Heart right ventricle (tissue), 16 donors: ENCODE measurements at regions not wholly inside any gene's neighbourhood (a gene's known extent, or its start where the extent isn't known, plus 50 kb on each side); places are given as distances from the start of the nearest gene placed in this dataset.
"Not testable (repeated sequence)": the region's sequence is repeated elsewhere in the genome, so short reads cannot be mapped to it uniquely, and the experiment has no call there.

Experiments used
- ATAC-seq, 8 donors: fragments of 200-7000 bp; cut with Tn5 transposase; one replicate each; pipeline ENCODE4 v1.9.1; 2020; ENCODE audit warnings: mild to moderate bottlenecking in 8 of 8, moderate library complexity in 8 of 8, moderate number of reproducible peaks in 1 of 8
- DNase-seq, 2 donors: peaks; one replicate each; pipeline ENCODE4 v3.0.0-alpha.2; 2020
- H3K27ac ChIP-seq, 10 donors: fragments of 200-600 bp; sonication (generic) in 2 of 10; one replicate each; pipeline versions ENCODE4 v1.5.0 to v1.8.0; 2020 to 2022; ENCODE audit warnings: mild to moderate bottlenecking in 3 of 10
- H3K27me3 ChIP-seq, 7 donors: fragments of 200-600 bp; one replicate each; pipeline ENCODE4 v1.8.0; 2021 to 2022; ENCODE audit warnings: mild to moderate bottlenecking in 2 of 7
- H3K36me3 ChIP-seq, 9 donors: fragments of 200-600 bp; sonication (generic) in 1 of 9; one replicate each; pipeline versions ENCODE4 v1.5.0 to v1.8.0; 2020 to 2022; ENCODE audit warnings: mild to moderate bottlenecking in 2 of 9
- H3K4me1 ChIP-seq, 9 donors: fragments of 200-600 bp; sonication (generic) in 1 of 9; one replicate each; pipeline versions ENCODE4 v1.5.0 to v1.8.0; 2020 to 2022; ENCODE audit warnings: mild to moderate bottlenecking in 4 of 9
- H3K4me3 ChIP-seq, 10 donors: fragments of 200-600 bp; sonication (generic) in 2 of 10; one replicate each; pipeline versions ENCODE4 v1.5.0 to v1.8.0; 2020 to 2022; ENCODE audit warnings: mild to moderate bottlenecking in 7 of 10, moderate library complexity in 2 of 10
- H3K9me3 ChIP-seq, 11 donors: fragments of 200-600 bp in 10 of 11; sonication (generic) in 2 of 11; one replicate each; pipeline versions ENCODE4 v1.5.0 to v1.8.0; 2013 to 2022; ENCODE audit warnings: mild to moderate bottlenecking in 2 of 11, control low read depth in 1 of 11, moderate library complexity in 1 of 11
- CTCF ChIP-seq, 9 donors: fragments of 200-600 bp; sonication (generic) in 2 of 9; IDR thresholded peaks; one replicate each; pipeline versions ENCODE4 v1.5.0 to v1.8.0; 2021 to 2022; ENCODE audit warnings: antibody characterized with exemption in 9 of 9, mild to moderate bottlenecking in 5 of 9, moderate library complexity in 1 of 9
- WGBS, 2 donors: extraction: QIAGEN DNeasy Blood & Tissue Kit; methylation state at CpG; one replicate each; pipeline ENCODE4 v1.1.7; 2013; ENCODE audit warnings: inconsistent platforms in 1 of 2; 5-methylcytosine and 5-hydroxymethylcytosine counted together
- intact Hi-C, 10 donors: fragments of 100-400 bp; cut with DNase I; formaldehyde crosslinking; loops; one replicate each; pipeline versions ENCODE4 v1.11.1 to v1.14.2; 2022
- donor health status: Arrhythmogenic right ventricular cardiomyopathy.
- donor health status: ischemic (EF 13 %, LVEDD 7.1; RV severe dilation, severe dysfunction).
- donor health status: healthy with polysubstance abuse.
- donor health status: DM: no; HTN: yes; CAD: no.
- donor health status: DM: no; HTN: no; CAD: no.
- donor health status: ischemic (EF 25% LVEDD 6.9; RV normal size, moderate dysfunction).
- donor health status: ischemic (EF 25% LVEDD 5.7; RV mildly dilated, moderate dysfunction).
- donor health status: healthy.
- donor health status: DM: yes; HTN: yes; CAD: no.
- donor health status: Ischemic cardiomyopathy.
- donor health status: ischemic (EF 35%, LVEDD 5.7; RV mildly dilated, moderate dysfunction).
- donor health status: nonischemic (EF 11% LVEDD 7.7; RV severe dilation, severe dysfunction).
- donor health status: DM: yes; HTN: yes; CAD: no.
- donor health status: PGD.
- donor health status: ischemic (EF 29% LVEDD 5.4; RV normal size, mild dysfunction).
- donor health status: nonischemic (EF 23%, LVEDD 6.1; RV moderate dilation, normal function).

GRCh38 chr2:7693246-7694075, 776.2 kb downstream of the RNF144A start:
- no peaks in the 10 kb centered on the region for H3K36me3 ChIP-seq
- intact Hi-C loops = no loop called here
- WGBS, 2 donors = 77 to 86% methylated on average over 9 of the region's 9 CpGs
- no peaks in the 10 kb centered on the region for H3K9me3 ChIP-seq
- H3K4me3 ChIP-seq = no peak overlapping the region
- H3K27me3 ChIP-seq = peaks cover 0 to 6% (median 0%) of the 10 kb centered on the region in 7 donors
- no peak for TF ChIP-seq CTCF (IDR thresholded peaks at IDR 0.05)
- no peak for DNase-seq
- no peak for ATAC-seq
- H3K27ac ChIP-seq = no peak overlapping the region
- no peaks in the 10 kb centered on the region for H3K4me1 ChIP-seq

- intact Hi-C loops = no loop called here
- ATAC-seq (no peak), DNase-seq (no peak)
- 80 to 84% methylated on average over 12 of the region's 12 CpGs for WGBS, 2 donors
- Histone ChIP-seq H3K27ac (no peak overlapping the region), H3K4me1 (no peaks in the 10 kb centered on the region), H3K4me3 (no peak overlapping the region), H3K9me3 (no peaks in the 10 kb centered on the region), H3K27me3 (peaks cover 0 to 6% (median 0%) of the 10 kb centered on the region in 7 donors), H3K36me3 (no peaks in the 10 kb centered on the region)
- no peak for TF ChIP-seq CTCF (IDR thresholded peaks at IDR 0.05)
Measured at GRCh38 chr2:7694076-7694985, 777.1 kb downstream of the RNF144A start.

GRCh38 chr2:7696556-7696955, 779.3 kb downstream of the RNF144A start:
- intact Hi-C loops, H3K4me3 ChIP-seq, DNase-seq, H3K27ac ChIP-seq, H3K36me3 ChIP-seq, H3K9me3 ChIP-seq, ATAC-seq, H3K4me1 ChIP-seq, H3K27me3 ChIP-seq: not testable (repeated sequence)
- WGBS, 2 donors = 85% methylated on average over 6 of the region's 6 CpGs

GRCh38 chr2:7697052-7697451, 779.8 kb downstream of the RNF144A start:
- intact Hi-C loops = no loop called here
- H3K4me3 ChIP-seq = no peak overlapping the region
- WGBS, 2 donors = 83 to 88% methylated on average over 9 of the region's 9 CpGs
- TF ChIP-seq CTCF (IDR thresholded peaks at IDR 0.05) = no peak
- DNase-seq (no peak), ATAC-seq (no peak)
- no peaks in the 10 kb centered on the region for H3K36me3 ChIP-seq
- H3K27ac ChIP-seq = no peak overlapping the region
- peaks cover 0 to 6% (median 0%) of the 10 kb centered on the region in 7 donors for H3K27me3 ChIP-seq
- H3K9me3 ChIP-seq = peaks cover 0 to 2% (median 0%) of the 10 kb centered on the region in 11 donors
- no peaks in the 10 kb centered on the region for H3K4me1 ChIP-seq
